Fibroblast of lung (primary cell): ENCODE measurements at regions not wholly inside any gene's neighbourhood (a gene's known extent, or its start where the extent isn't known, plus 50 kb on each side); places are given as distances from the start of the nearest gene placed in this dataset.
A peak's percentile ranks its signal among the peaks of the same experiment; 100 is the strongest.

Source experiments
- DNase-seq, 2 donors: peaks; one replicate each; pipeline versions ENCODE4 v3.0.0 to v3.0.0-alpha.2; 2010; ENCODE audit warnings: low read depth in 2 of 2
- H2AFZ ChIP-seq: 2 replicates; pipeline ENCODE4 v1.5.1; 2012; ENCODE audit warnings: low read length, control low read depth, inconsistent platforms
- H3K27ac ChIP-seq: 2 replicates; pipeline ENCODE4 v1.5.1; 2011; ENCODE audit warnings: low read length, control low read depth; ENCODE audit not compliant: insufficient read depth
- H3K27me3 ChIP-seq: 2 replicates; pipeline ENCODE4 v1.5.1; 2011; ENCODE audit warnings: mild to moderate bottlenecking, low read length; ENCODE audit not compliant: control insufficient read depth, insufficient read depth
- H3K36me3 ChIP-seq: 2 replicates; pipeline ENCODE4 v1.5.1; 2011; ENCODE audit warnings: low read length; ENCODE audit not compliant: control insufficient read depth, insufficient read depth
- H3K4me1 ChIP-seq: 2 replicates; pipeline ENCODE4 v1.5.1; 2011; ENCODE audit warnings: low read length; ENCODE audit not compliant: control insufficient read depth, insufficient read depth; ENCODE audit errors: extremely low read depth
- H3K4me2 ChIP-seq: 2 replicates; pipeline ENCODE4 v1.5.1; 2011; ENCODE audit warnings: low read length, control low read depth; ENCODE audit not compliant: insufficient read depth; ENCODE audit errors: extremely low read depth
- H3K4me3 ChIP-seq, 4 experiments: fragments of 200-600 bp in 1 of 4; sonication (generic) in 1 of 4; replicated peaks in 1 of 4; 2 replicates each; pipeline ENCODE4 v1.5.1; 2011 to 2016; ENCODE audit warnings: low read length in 4 of 4, low read depth in 3 of 4, mild to moderate bottlenecking in 3 of 4, control low read depth in 2 of 4, inconsistent platforms in 1 of 4, mixed read lengths in 1 of 4; ENCODE audit not compliant: insufficient read depth in 1 of 4; ENCODE audit errors: control extremely low read depth in 1 of 4
- H3K79me2 ChIP-seq: 2 replicates; pipeline ENCODE4 v1.5.1; 2012; ENCODE audit warnings: mild to moderate bottlenecking, low read length, inconsistent platforms; ENCODE audit not compliant: control insufficient read depth, insufficient read depth
- H3K9ac ChIP-seq: 2 replicates; pipeline ENCODE4 v1.5.1; 2011; ENCODE audit warnings: mild to moderate bottlenecking, low read length, control low read depth; ENCODE audit not compliant: insufficient read depth
- H3K9me3 ChIP-seq: 2 replicates; pipeline ENCODE4 v1.5.1; 2012; ENCODE audit warnings: low read depth, low read length; ENCODE audit not compliant: control insufficient read depth, insufficient read depth
- H4K20me1 ChIP-seq: 2 replicates; pipeline ENCODE4 v1.5.1; 2011; ENCODE audit warnings: low read length; ENCODE audit not compliant: control insufficient read depth, insufficient read depth; ENCODE audit errors: extremely low read depth
- EZH2 ChIP-seq: IDR thresholded peaks from 2 replicates; pipeline ENCODE4 v1.5.1; 2012; ENCODE audit warnings: low read length, control low read depth, mild to moderate bottlenecking; ENCODE audit errors: missing control alignments
- TF ChIP-seq, protein P1 (sequence below), 2 donors: IDR thresholded peaks in 1 of 2; conservative IDR thresholded peaks in 1 of 2; 1 replicate in 1 of 2; 2 replicates in 1 of 2; pipeline ENCODE4 v1.5.1; 2011 to 2012; ENCODE audit warnings: low read length in 2 of 2, control low read depth in 1 of 2, inconsistent platforms in 1 of 2, low read depth in 1 of 2, mild to moderate bottlenecking in 1 of 2

DNA sequence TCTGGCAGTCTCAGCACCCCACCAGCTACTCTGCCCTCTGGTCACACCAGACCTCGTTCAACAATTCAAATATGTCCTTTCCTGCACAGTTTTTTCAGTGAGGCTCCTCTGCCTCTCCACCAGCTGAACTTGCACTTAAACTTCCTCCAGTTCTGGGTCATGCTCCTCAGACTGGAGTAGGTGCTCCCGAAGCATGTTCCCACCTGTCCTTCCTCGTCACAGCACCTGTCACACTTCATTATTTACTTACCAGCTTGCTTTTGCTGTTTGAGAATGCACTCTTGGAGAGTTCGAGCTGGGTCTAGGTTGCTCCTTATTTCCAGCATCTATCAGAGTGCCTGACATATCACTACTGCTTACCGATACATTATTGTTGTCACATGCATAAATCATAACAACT lies 144.8 kb upstream of the TTC29 start:
- no peak overlapping the region for H3K4me3 ChIP-seq
- H3K4me2 ChIP-seq, result no peak overlapping the region
- H2AFZ ChIP-seq, result no peak overlapping the region
- H3K27me3 ChIP-seq, result no peaks in the 10 kb centered on the region
- H3K9ac ChIP-seq, result no peak overlapping the region
- H3K79me2 ChIP-seq, result no peaks in the 10 kb centered on the region
- H3K9me3 ChIP-seq, result no peaks in the 10 kb centered on the region
- no peaks in the 10 kb centered on the region for H3K36me3 ChIP-seq
- peaks cover 2% of the 10 kb centered on the region for H3K4me1 ChIP-seq
- TF ChIP-seq EZH2, result no peak
- TF ChIP-seq, protein P1, sequence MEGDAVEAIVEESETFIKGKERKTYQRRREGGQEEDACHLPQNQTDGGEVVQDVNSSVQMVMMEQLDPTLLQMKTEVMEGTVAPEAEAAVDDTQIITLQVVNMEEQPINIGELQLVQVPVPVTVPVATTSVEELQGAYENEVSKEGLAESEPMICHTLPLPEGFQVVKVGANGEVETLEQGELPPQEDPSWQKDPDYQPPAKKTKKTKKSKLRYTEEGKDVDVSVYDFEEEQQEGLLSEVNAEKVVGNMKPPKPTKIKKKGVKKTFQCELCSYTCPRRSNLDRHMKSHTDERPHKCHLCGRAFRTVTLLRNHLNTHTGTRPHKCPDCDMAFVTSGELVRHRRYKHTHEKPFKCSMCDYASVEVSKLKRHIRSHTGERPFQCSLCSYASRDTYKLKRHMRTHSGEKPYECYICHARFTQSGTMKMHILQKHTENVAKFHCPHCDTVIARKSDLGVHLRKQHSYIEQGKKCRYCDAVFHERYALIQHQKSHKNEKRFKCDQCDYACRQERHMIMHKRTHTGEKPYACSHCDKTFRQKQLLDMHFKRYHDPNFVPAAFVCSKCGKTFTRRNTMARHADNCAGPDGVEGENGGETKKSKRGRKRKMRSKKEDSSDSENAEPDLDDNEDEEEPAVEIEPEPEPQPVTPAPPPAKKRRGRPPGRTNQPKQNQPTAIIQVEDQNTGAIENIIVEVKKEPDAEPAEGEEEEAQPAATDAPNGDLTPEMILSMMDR (conservative IDR thresholded peaks at IDR 0.05 in 1 of 2, IDR thresholded peaks at IDR 0.05 in 1 of 2; ENCODE audit: low read depth in 1 of 2, low read length in 2 of 2), result no peak
- no peaks in the 10 kb centered on the region for H4K20me1 ChIP-seq
- no peak for DNase-seq
- H3K27ac ChIP-seq, result no peak overlapping the region

DNA sequence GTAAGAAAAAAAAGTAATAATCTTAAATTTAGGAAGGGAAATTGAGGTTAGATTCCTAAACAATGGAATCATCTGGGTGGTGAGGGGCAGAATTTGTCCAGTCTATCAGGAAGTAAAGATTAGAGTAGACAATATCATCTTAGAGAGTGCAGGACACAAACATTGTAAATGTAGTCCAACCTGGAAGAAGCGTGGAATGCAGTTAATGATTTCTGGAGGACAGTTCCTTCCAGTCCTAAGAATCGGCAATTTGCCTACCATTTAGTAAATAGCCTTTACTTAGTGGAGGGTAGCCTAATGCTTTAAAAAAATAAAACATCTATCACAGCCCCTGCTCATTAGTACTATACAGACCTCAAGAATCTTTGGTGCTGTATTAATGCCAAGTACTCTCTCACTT lies 147.5 kb upstream of the TTC29 start:
- H3K36me3 ChIP-seq, result no peaks in the 10 kb centered on the region
- H3K27ac ChIP-seq, result no peak overlapping the region
- no peaks in the 10 kb centered on the region for H3K9me3 ChIP-seq
- no peaks in the 10 kb centered on the region for H4K20me1 ChIP-seq
- H3K4me1 ChIP-seq, result peaks cover 2% of the 10 kb centered on the region
- H3K79me2 ChIP-seq, result no peaks in the 10 kb centered on the region
- H3K4me2 ChIP-seq, result no peak overlapping the region
- no peak for TF ChIP-seq EZH2
- TF ChIP-seq, protein P1 (conservative IDR thresholded peaks at IDR 0.05 in 1 of 2, IDR thresholded peaks at IDR 0.05 in 1 of 2; ENCODE audit: low read depth in 1 of 2, low read length in 2 of 2), result no peak
- no peak overlapping the region for H3K4me3 ChIP-seq
- no peak overlapping the region for H2AFZ ChIP-seq
- H3K27me3 ChIP-seq, result no peaks in the 10 kb centered on the region
- no peak overlapping the region for H3K9ac ChIP-seq
- DNase-seq, result no peak

DNA sequence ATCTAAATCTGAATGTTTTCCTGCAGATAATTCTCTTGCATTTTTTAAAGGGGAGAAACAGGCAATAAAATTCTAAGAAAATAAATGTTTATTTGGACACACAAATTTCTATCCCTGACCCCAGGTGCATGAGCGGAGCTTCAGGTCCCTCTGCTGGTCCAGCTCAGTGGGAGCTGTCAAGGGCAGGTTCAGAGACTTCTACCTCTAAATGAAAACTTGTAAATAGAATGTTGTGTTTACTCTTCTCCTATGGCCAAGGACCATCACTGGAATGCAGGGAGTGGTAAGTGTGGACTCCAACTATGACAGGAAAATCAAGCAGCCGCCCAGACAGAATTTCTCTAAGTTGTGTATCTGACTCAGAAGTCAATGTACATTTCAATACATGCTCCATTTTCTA lies 148.6 kb upstream of the TTC29 start:
- Histone ChIP-seq H4K20me1 (no peaks in the 10 kb centered on the region), H3K27ac (no peak overlapping the region), H3K36me3 (no peaks in the 10 kb centered on the region), H3K27me3 (no peaks in the 10 kb centered on the region), H3K4me2 (no peak overlapping the region), H3K4me1 (no peaks in the 10 kb centered on the region), H3K9ac (no peak overlapping the region), H3K4me3 (no peak overlapping the region), H2AFZ (no peak overlapping the region), H3K79me2 (no peaks in the 10 kb centered on the region), H3K9me3 (no peaks in the 10 kb centered on the region)
- TF ChIP-seq, protein P1 (conservative IDR thresholded peaks at IDR 0.05 in 1 of 2, IDR thresholded peaks at IDR 0.05 in 1 of 2; ENCODE audit: low read depth in 1 of 2, low read length in 2 of 2), result peak in 1 of 2 donors; percentile 26
- no peak for TF ChIP-seq EZH2
- no peak for DNase-seq
